ENCODE measurements at regions not wholly inside any gene's neighbourhood (a gene's known extent, or its start where the extent isn't known, plus 50 kb on each side); places are given as distances from the start of the nearest gene placed in this dataset.

- TF ChIP-seq TAF1 (IDR thresholded peaks at IDR 0.05; ENCODE audit: low read depth, low read length) (no peak), POLR2A (IDR thresholded peaks at IDR 0.05; ENCODE audit: low read depth, low read length) (no peak), POLR2AphosphoS5 (IDR thresholded peaks at IDR 0.05; ENCODE audit: low read depth, low read length) (no peak)
These were observed 108.9 kb upstream of the GJB5 start for GRCh38 chr1:34645919-34646318.

Data from GM12891 (cell line).